22Rv1 (cell line): ENCODE measurements at regions not wholly inside any gene's neighbourhood (a gene's known extent, or its start where the extent isn't known, plus 50 kb on each side); places are given as distances from the start of the nearest gene placed in this dataset.

ENCODE experiments used
- ZFX ChIP-seq: fragments of 450-650 bp; IDR thresholded peaks from 2 replicates; pipeline ENCODE4 v1.6.1; 2017; ENCODE audit warnings: antibody characterized with exemption, borderline replicate concordance
- TF ChIP-seq, protein P1 (sequence below): fragments of 450-650 bp; IDR thresholded peaks from 2 replicates; pipeline ENCODE4 v1.5.1; 2017; ENCODE audit warnings: mild to moderate bottlenecking

DNA sequence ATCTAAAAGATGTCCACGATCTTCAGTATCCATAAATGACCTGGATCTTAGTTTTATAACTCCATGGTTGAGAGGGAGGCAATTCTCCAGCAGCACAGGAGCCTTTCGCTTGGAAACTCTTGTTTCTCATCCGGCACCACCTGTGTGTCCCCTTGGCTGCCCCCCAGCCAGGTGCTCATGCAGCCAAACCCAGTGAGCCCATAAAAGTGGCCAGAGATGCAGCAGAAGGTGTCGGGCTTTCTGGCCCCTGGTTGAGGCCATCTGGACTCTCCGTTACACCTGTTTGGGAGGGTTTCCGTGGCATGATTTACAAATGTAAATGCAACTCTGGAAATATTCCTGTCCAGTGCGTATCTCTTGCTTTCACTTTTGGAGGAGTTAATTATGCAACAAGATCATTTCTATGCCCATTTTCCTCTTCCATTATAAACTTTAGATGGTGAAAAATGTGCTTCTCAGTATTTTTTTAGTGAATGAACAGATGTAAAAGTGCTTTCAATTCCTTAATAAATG lies 291.1 kb downstream of the DIO2 start:
- TF ChIP-seq, protein P1, sequence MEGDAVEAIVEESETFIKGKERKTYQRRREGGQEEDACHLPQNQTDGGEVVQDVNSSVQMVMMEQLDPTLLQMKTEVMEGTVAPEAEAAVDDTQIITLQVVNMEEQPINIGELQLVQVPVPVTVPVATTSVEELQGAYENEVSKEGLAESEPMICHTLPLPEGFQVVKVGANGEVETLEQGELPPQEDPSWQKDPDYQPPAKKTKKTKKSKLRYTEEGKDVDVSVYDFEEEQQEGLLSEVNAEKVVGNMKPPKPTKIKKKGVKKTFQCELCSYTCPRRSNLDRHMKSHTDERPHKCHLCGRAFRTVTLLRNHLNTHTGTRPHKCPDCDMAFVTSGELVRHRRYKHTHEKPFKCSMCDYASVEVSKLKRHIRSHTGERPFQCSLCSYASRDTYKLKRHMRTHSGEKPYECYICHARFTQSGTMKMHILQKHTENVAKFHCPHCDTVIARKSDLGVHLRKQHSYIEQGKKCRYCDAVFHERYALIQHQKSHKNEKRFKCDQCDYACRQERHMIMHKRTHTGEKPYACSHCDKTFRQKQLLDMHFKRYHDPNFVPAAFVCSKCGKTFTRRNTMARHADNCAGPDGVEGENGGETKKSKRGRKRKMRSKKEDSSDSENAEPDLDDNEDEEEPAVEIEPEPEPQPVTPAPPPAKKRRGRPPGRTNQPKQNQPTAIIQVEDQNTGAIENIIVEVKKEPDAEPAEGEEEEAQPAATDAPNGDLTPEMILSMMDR, result no peak
- no peak for TF ChIP-seq ZFX
